H1 (cell line): ENCODE measurements at regions not wholly inside any gene's neighbourhood (a gene's known extent, or its start where the extent isn't known, plus 50 kb on each side); places are given as distances from the start of the nearest gene placed in this dataset.

ENCODE experiments used
- CTCF ChIA-PET: fragments of 300-600 bp; sonication (Branson Sonifier 250); formaldehyde crosslinking; loops from one replicate; lab custom pipeline; 2021; ENCODE audit not compliant: partially characterized antibody; lab: Charles Lee
- POLR2A ChIA-PET: fragments of 300-600 bp; sonication (Branson Sonifier 250); formaldehyde crosslinking; loops from one replicate; lab custom pipeline; 2021; ENCODE audit warnings: inconsistent platforms; ENCODE audit not compliant: partially characterized antibody; lab: Charles Lee
- DNase-seq, 2 experiments: peaks; one replicate each; pipeline versions ENCODE4 v3.0.0 to v3.0.0-alpha.2; 2010 to 2022; ENCODE audit warnings: low spot score in 2 of 2, low read depth in 1 of 2, mixed read lengths in 1 of 2
- FAIRE-seq: peaks from 2 replicates; lab custom pipeline; 2011; peaks lifted over from hg19 to GRCh38; lab: Jason Lieb, UNC
- H2AFZ ChIP-seq: 2 replicates; pipeline ENCODE4 v1.8.1; 2012; ENCODE audit warnings: low read length, inconsistent platforms
- H2AK5ac ChIP-seq: 2 replicates; pipeline ENCODE4 v1.6.1; 2013; ENCODE audit warnings: low read depth, low read length
- H2BK120ac ChIP-seq: replicated peaks from 2 replicates; pipeline ENCODE3; 2013; ENCODE audit warnings: low read depth, low read length, inconsistent platforms
- H2BK12ac ChIP-seq: 2 replicates; pipeline ENCODE4 v1.6.1; 2013; ENCODE audit warnings: low read depth, low read length
- H2BK15ac ChIP-seq: 2 replicates; pipeline ENCODE4 v1.6.1; 2013; ENCODE audit warnings: low read length
- H2BK20ac ChIP-seq: 2 replicates; pipeline ENCODE4 v1.6.1; 2013; ENCODE audit warnings: low read length
- H2BK5ac ChIP-seq: 2 replicates; pipeline ENCODE4 v1.6.1; 2013; ENCODE audit warnings: low read depth, low read length
- H3K14ac ChIP-seq: 2 replicates; pipeline ENCODE4 v1.6.1; 2013; ENCODE audit warnings: inconsistent platforms; ENCODE audit not compliant: insufficient read length
- H3K18ac ChIP-seq: 2 replicates; pipeline ENCODE4 v1.6.1; 2013; ENCODE audit warnings: low read length; ENCODE audit errors: extremely low read depth
- H3K23ac ChIP-seq: 2 replicates; pipeline ENCODE4 v1.6.1; 2013; ENCODE audit warnings: inconsistent platforms; ENCODE audit not compliant: insufficient read length
- H3K23me2 ChIP-seq: 2 replicates; pipeline ENCODE4 v1.6.1; 2013; ENCODE audit warnings: low read depth, low read length
- H3K27ac ChIP-seq: 2 replicates; pipeline ENCODE4 v1.6.1; 2011; ENCODE audit warnings: low read depth, low read length, inconsistent platforms
- H3K27me3 ChIP-seq, 4 experiments: replicated peaks in 1 of 4; 1 replicate in 1 of 4; 2 replicates in 3 of 4; pipeline versions ENCODE4 v1.6.1 to v1.8.1; 2011 to 2013; ENCODE audit warnings: low read length in 3 of 4, mild to moderate bottlenecking in 3 of 4, inconsistent platforms in 2 of 4, mixed read lengths in 2 of 4, moderate library complexity in 1 of 4; ENCODE audit not compliant: control insufficient read depth in 3 of 4, insufficient read depth in 3 of 4; ENCODE audit errors: extremely low read depth in 1 of 4
- H3K36me3 ChIP-seq, 4 experiments: 2 replicates each; pipeline versions ENCODE4 v1.6.1 to v1.8.1; 2011 to 2013; ENCODE audit warnings: mild to moderate bottlenecking in 4 of 4, low read length in 3 of 4, moderate library complexity in 2 of 4, control low read depth in 1 of 4, inconsistent platforms in 1 of 4; ENCODE audit not compliant: insufficient read depth in 4 of 4, control insufficient read depth in 2 of 4
- H3K4ac ChIP-seq: replicated peaks from 2 replicates; pipeline ENCODE3; 2013; ENCODE audit warnings: low read length, low read depth, mixed read lengths, inconsistent platforms; ENCODE audit not compliant: insufficient read length
- H3K4me1 ChIP-seq, 4 experiments: replicated peaks in 1 of 4; 1 replicate in 1 of 4; 2 replicates in 3 of 4; pipeline versions ENCODE4 v1.6.1 to v1.8.1; 2011 to 2013; ENCODE audit warnings: low read length in 3 of 4, inconsistent platforms in 2 of 4, mixed read lengths in 1 of 4; ENCODE audit not compliant: insufficient read depth in 4 of 4, control insufficient read depth in 3 of 4
- H3K4me2 ChIP-seq, 2 experiments: 2 replicates each; pipeline versions ENCODE4 v1.6.1 to v1.8.1; 2011 to 2013; ENCODE audit warnings: low read depth in 2 of 2, low read length in 2 of 2, control low read depth in 1 of 2, inconsistent platforms in 1 of 2, mild to moderate bottlenecking in 1 of 2; ENCODE audit not compliant: insufficient read depth in 1 of 2
- H3K4me3 ChIP-seq, 4 experiments: fragments of 200-600, 300-600 bp in 1 of 4; sonication (generic), shearing (Covaris generic), sonication (Bioruptor Twin) in 1 of 4; 2 replicates each; pipeline versions ENCODE4 v1.5.1 to v1.8.1; 2011 to 2016; ENCODE audit warnings: low read length in 4 of 4, low read depth in 3 of 4, control low read depth in 2 of 4, inconsistent platforms in 2 of 4, mild to moderate bottlenecking in 2 of 4, mixed read lengths in 1 of 4, moderate library complexity in 1 of 4; ENCODE audit not compliant: insufficient read depth in 2 of 4; ENCODE audit errors: extremely low read depth in 1 of 4
- H3K56ac ChIP-seq: replicated peaks from 2 replicates; pipeline ENCODE3; 2013; ENCODE audit warnings: low read depth, mild to moderate bottlenecking, mixed read lengths, low read length, inconsistent platforms; ENCODE audit not compliant: insufficient read length
- H3K79me1 ChIP-seq: 2 replicates; pipeline ENCODE4 v1.6.1; 2013; ENCODE audit warnings: low read depth, low read length, control low read depth
- H3K79me2 ChIP-seq, 2 experiments: 2 replicates each; pipeline versions ENCODE4 v1.6.1 to v1.8.1; 2012 to 2013; ENCODE audit warnings: low read length in 2 of 2, mild to moderate bottlenecking in 2 of 2, inconsistent platforms in 1 of 2; ENCODE audit not compliant: insufficient read depth in 2 of 2, control insufficient read depth in 1 of 2
- H3K9ac ChIP-seq, 4 experiments: replicated peaks in 1 of 4; 1 replicate in 1 of 4; 2 replicates in 3 of 4; pipeline versions ENCODE4 v1.6.1 to v1.8.1; 2011 to 2013; ENCODE audit warnings: low read depth in 3 of 4, low read length in 3 of 4, control low read depth in 2 of 4, mild to moderate bottlenecking in 2 of 4, moderate library complexity in 2 of 4, inconsistent platforms in 1 of 4; ENCODE audit errors: extremely low read depth in 1 of 4
- H3K9me3 ChIP-seq, 2 experiments: 2 replicates each; pipeline versions ENCODE4 v1.6.1 to v1.8.1; 2012 to 2013; ENCODE audit warnings: mild to moderate bottlenecking in 2 of 2, moderate library complexity in 2 of 2, control low read depth in 1 of 2, inconsistent platforms in 1 of 2, low read depth in 1 of 2, low read length in 1 of 2, mixed read lengths in 1 of 2; ENCODE audit not compliant: insufficient read depth in 2 of 2
- H4K20me1 ChIP-seq, 2 experiments: replicated peaks in 1 of 2; 2 replicates each; pipeline versions ENCODE3 to v1.8.1; 2011 to 2013; ENCODE audit warnings: inconsistent platforms in 2 of 2, low read length in 2 of 2, mild to moderate bottlenecking in 1 of 2; ENCODE audit not compliant: insufficient read depth in 2 of 2, control insufficient read depth in 1 of 2
- H4K5ac ChIP-seq: 2 replicates; pipeline ENCODE4 v1.6.1; 2013; ENCODE audit warnings: low read length, low read depth, mixed read lengths, inconsistent platforms; ENCODE audit not compliant: insufficient read length
- H4K8ac ChIP-seq: 2 replicates; pipeline ENCODE4 v1.8.0; 2013; ENCODE audit warnings: mild to moderate bottlenecking, moderate library complexity, low read length, inconsistent platforms; ENCODE audit not compliant: insufficient read depth; ENCODE audit errors: extremely low read depth
- H4K91ac ChIP-seq: replicated peaks from 2 replicates; pipeline ENCODE3; 2013; ENCODE audit warnings: low read length, mixed read lengths, inconsistent platforms; ENCODE audit not compliant: insufficient read length
- ATF2 ChIP-seq: IDR thresholded peaks from 2 replicates; pipeline ENCODE4 v1.6.1; 2012; ENCODE audit warnings: low read length, inconsistent platforms
- CEBPB ChIP-seq: IDR thresholded peaks from 2 replicates; pipeline ENCODE4 v1.6.1; 2012; ENCODE audit warnings: low read depth, low read length
- HDAC2 ChIP-seq, 2 experiments: fragments of 300-600 bp in 1 of 2; sonication (generic) in 1 of 2; IDR thresholded peaks; 2 replicates each; pipeline ENCODE4 v1.6.1; 2011 to 2012; ENCODE audit warnings: low read depth in 2 of 2, low read length in 2 of 2, mild to moderate bottlenecking in 2 of 2, moderate library complexity in 2 of 2, borderline replicate concordance in 1 of 2, inconsistent platforms in 1 of 2
- WGBS, 2 experiments: shearing (Covaris generic) in 1 of 2; methylation state at CpG; one replicate each; pipeline versions ENCODE4 v1.1.6 to v1.1.7; 2013 to 2015; ENCODE audit warnings: low lambda C conversion rate in 2 of 2, mixed read lengths in 2 of 2, inconsistent platforms in 1 of 2, low coverage in 1 of 2, missing lambda C conversion rate in 1 of 2; ENCODE audit not compliant: insufficient replicate concordance in 2 of 2, insufficient coverage in 1 of 2, insufficient read length in 1 of 2; ENCODE audit errors: extremely low coverage in 1 of 2, missing lambda C conversion rate in 1 of 2; 5-methylcytosine and 5-hydroxymethylcytosine counted together

- H2AFZ ChIP-seq = no peak overlapping the region
- H2BK120ac ChIP-seq = no peak overlapping the region
- H3K9ac ChIP-seq = no peak overlapping the region
- H2BK20ac ChIP-seq = no peak overlapping the region
- ChIA-PET POLR2A (no interaction called here), CTCF (no interaction called here)
- no peaks in the 10 kb centered on the region for H4K20me1 ChIP-seq
- H3K27ac ChIP-seq = no peak overlapping the region
- no peaks in the 10 kb centered on the region for H3K4me1 ChIP-seq
- H3K9me3 ChIP-seq = no peaks in the 10 kb centered on the region
- WGBS, 2 experiments = 89% methylated on average over 9 of the region's 9 CpGs; no CpG with 5 or more reads in 1 of the 2 experiments
- no peak overlapping the region for H3K4ac ChIP-seq
- no peak overlapping the region for H2AK5ac ChIP-seq
- no peaks in the 10 kb centered on the region for H3K23me2 ChIP-seq
- DNase-seq (no peak), FAIRE-seq (no peak)
- H3K79me1 ChIP-seq = no peaks in the 10 kb centered on the region
- H3K4me3 ChIP-seq = no peak overlapping the region
- H3K23ac ChIP-seq = no peak overlapping the region
- H3K4me2 ChIP-seq = no peak overlapping the region
- no peak overlapping the region for H3K14ac ChIP-seq
- no peak overlapping the region for H2BK5ac ChIP-seq
- no peak overlapping the region for H4K8ac ChIP-seq
- H3K18ac ChIP-seq = no peak overlapping the region
- no peak overlapping the region for H4K91ac ChIP-seq
- no peaks in the 10 kb centered on the region for H3K36me3 ChIP-seq
- H2BK15ac ChIP-seq = no peak overlapping the region
- H2BK12ac ChIP-seq = no peak overlapping the region
- TF ChIP-seq ATF2 (no peak), HDAC2 (IDR thresholded peaks at IDR 0.05; ENCODE audit: borderline replicate concordance in 1 of 2, low read depth in 2 of 2, low read length in 2 of 2) (no peak), CEBPB (peak; percentile 78; the same call in 1 of the 2 replicates)
- H3K56ac ChIP-seq = no peak overlapping the region
- H4K5ac ChIP-seq = no peak overlapping the region
- H3K27me3 ChIP-seq = no peaks in the 10 kb centered on the region
- H3K79me2 ChIP-seq = no peaks in the 10 kb centered on the region
These were observed 430.9 kb upstream of the KCNH7 start for GRCh38 chr2:163269374-163270021.
